ENCODE measurements at regions not wholly inside any gene's neighbourhood (a gene's known extent, or its start where the extent isn't known, plus 50 kb on each side); places are given as distances from the start of the nearest gene placed in this dataset.
A peak's percentile ranks its signal among the peaks of the same experiment; 100 is the strongest.

GRCh38 chr2:7117076-7117475 lies 199.9 kb downstream of the RNF144A start:
- no peaks in the 10 kb centered on the region for H3K9me3 ChIP-seq
- DNase-seq = no peak
- TF ChIP-seq, protein P1, sequence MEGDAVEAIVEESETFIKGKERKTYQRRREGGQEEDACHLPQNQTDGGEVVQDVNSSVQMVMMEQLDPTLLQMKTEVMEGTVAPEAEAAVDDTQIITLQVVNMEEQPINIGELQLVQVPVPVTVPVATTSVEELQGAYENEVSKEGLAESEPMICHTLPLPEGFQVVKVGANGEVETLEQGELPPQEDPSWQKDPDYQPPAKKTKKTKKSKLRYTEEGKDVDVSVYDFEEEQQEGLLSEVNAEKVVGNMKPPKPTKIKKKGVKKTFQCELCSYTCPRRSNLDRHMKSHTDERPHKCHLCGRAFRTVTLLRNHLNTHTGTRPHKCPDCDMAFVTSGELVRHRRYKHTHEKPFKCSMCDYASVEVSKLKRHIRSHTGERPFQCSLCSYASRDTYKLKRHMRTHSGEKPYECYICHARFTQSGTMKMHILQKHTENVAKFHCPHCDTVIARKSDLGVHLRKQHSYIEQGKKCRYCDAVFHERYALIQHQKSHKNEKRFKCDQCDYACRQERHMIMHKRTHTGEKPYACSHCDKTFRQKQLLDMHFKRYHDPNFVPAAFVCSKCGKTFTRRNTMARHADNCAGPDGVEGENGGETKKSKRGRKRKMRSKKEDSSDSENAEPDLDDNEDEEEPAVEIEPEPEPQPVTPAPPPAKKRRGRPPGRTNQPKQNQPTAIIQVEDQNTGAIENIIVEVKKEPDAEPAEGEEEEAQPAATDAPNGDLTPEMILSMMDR (IDR thresholded peaks at IDR 0.05) = no peak
- no peak for ATAC-seq
- no peak overlapping the region for H3K4me3 ChIP-seq
- intact Hi-C loops (cut with DNase I, micrococcal nuclease) = no loop called here
- H3K36me3 ChIP-seq (ENCODE audit: low read depth) = no peaks in the 10 kb centered on the region
- H3K4me1 ChIP-seq (ENCODE audit: low read depth) = no peaks in the 10 kb centered on the region

GRCh38 chr2:7118606-7119131 lies 201.5 kb downstream of the RNF144A start:
- no peak overlapping the region for H3K4me3 ChIP-seq
- ATAC-seq (no peak), DNase-seq (no peak)
- H3K4me1 ChIP-seq (ENCODE audit: low read depth) = no peaks in the 10 kb centered on the region
- intact Hi-C loops (cut with DNase I, micrococcal nuclease) = no loop called here
- TF ChIP-seq, protein P1 (IDR thresholded peaks at IDR 0.05) = no peak
- H3K9me3 ChIP-seq = no peaks in the 10 kb centered on the region
- H3K36me3 ChIP-seq (ENCODE audit: low read depth) = no peaks in the 10 kb centered on the region

DNA sequence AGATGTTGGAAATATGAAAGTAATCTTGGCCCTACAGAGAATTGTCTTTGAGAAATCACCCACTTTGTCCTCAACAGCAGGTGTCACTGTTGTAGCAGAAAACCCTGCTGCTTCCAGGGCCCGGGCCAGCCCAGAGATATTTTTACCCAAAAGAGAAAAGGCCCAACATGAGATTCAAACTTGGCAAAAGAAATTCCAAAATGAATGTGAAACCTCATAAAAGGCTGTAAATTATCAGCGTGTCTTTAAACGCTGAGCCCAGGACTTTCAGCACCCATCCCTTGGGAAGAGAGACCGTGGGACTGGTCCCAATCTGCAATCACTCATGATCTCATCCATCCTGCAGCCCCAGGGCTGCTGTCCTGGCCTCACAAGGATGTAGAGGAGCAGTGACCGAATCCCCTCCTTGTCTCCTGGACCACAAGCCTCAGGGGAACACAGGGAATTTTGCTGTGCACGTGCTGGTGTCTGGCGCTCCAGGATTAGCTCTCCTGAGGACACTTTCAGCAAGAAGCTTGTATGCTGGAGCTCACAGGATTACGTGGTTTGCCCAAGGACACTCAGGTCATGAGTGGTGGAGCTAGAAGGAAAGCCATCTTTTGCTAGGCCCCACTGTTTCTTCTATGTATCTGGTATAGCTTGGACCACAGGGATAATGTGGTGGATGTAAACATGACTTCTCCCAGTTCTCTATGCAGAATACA lies 202.1 kb downstream of the RNF144A start:
- no peak overlapping the region for H3K4me3 ChIP-seq
- TF ChIP-seq, protein P1 (IDR thresholded peaks at IDR 0.05) = no peak
- DNase-seq = peak in 1 of 3 donors; percentile 18
- intact Hi-C loops (cut with DNase I, micrococcal nuclease) = no loop called here
- no peaks in the 10 kb centered on the region for H3K36me3 ChIP-seq (ENCODE audit: low read depth)
- ATAC-seq = no peak
- H3K4me1 ChIP-seq (ENCODE audit: low read depth) = no peaks in the 10 kb centered on the region
- no peaks in the 10 kb centered on the region for H3K9me3 ChIP-seq

DNA sequence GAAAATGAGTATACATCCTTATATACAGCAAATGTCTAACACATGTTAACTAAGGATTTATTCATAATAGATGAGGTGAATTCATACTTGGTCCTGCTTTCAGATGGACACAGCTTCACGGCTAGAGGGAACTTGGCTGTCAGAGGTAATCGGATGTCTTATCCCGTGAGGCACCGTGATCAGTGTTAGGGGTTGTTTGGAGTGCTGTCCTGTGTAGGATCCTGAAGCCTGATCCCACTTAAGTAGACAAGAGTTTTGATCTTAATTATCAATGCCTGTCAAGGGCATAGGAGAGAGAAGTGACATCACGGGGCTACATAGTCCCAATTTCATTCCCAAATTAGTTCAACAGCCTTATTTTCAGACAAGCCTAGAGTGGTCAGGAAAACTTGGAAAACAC lies 204.6 kb downstream of the RNF144A start:
- Histone ChIP-seq H3K4me1 (ENCODE audit: low read depth) (no peaks in the 10 kb centered on the region), H3K36me3 (ENCODE audit: low read depth) (no peaks in the 10 kb centered on the region), H3K9me3 (no peaks in the 10 kb centered on the region), H3K4me3 (no peak overlapping the region)
- intact Hi-C loops (cut with DNase I, micrococcal nuclease) = no loop called here
- DNase-seq = no peak
- no peak for ATAC-seq
- TF ChIP-seq, protein P1 (IDR thresholded peaks at IDR 0.05) = no peak

GRCh38 chr2:7127156-7127555 lies 209.9 kb downstream of the RNF144A start:
- Histone ChIP-seq H3K36me3 (ENCODE audit: low read depth) (no peaks in the 10 kb centered on the region), H3K9me3 (no peaks in the 10 kb centered on the region), H3K4me1 (ENCODE audit: low read depth) (no peaks in the 10 kb centered on the region), H3K4me3 (no peak overlapping the region)
- DNase-seq (no peak), ATAC-seq (no peak)
- intact Hi-C loops (cut with DNase I, micrococcal nuclease) = no loop called here
- TF ChIP-seq, protein P1 (IDR thresholded peaks at IDR 0.05) = no peak

Data from mucosa of descending colon (tissue), 3 donors.